Endothelial cell of umbilical vein (primary cell): ENCODE measurements at regions not wholly inside any gene's neighbourhood (a gene's known extent, or its start where the extent isn't known, plus 50 kb on each side); places are given as distances from the start of the nearest gene placed in this dataset.

Source experiments
- BruUV-seq: library from RNA; stranded (reverse); fragments of 400-500 nt; replicated peaks from 2 replicates; lab custom pipeline; 2021; lab: Mats Ljungman, UMichigan
- CTCF ChIA-PET: fragments of 300-600, 350-600 bp; sonication (Branson Sonifier 250); formaldehyde crosslinking; loops from one replicate; lab custom pipeline; 2021; ENCODE audit warnings: antibody characterized with exemption, inconsistent platforms; lab: Charles Lee
- POLR2A ChIA-PET: fragments of 300-600, 350-600 bp; sonication (Branson Sonifier 250); formaldehyde crosslinking; loops from one replicate; lab custom pipeline; 2021; ENCODE audit warnings: antibody characterized with exemption, inconsistent platforms; lab: Charles Lee
- DNase-seq: peaks from one replicate; pipeline ENCODE4 v3.0.0-alpha.2; 2011; ENCODE audit warnings: low read depth, low spot score
- FAIRE-seq: peaks from 2 replicates; lab custom pipeline; 2011; peaks lifted over from hg19 to GRCh38; lab: Jason Lieb, UNC
- H2AFZ ChIP-seq: 2 replicates; pipeline ENCODE4 v1.6.0; 2012; ENCODE audit warnings: low read depth, low read length, control low read depth, inconsistent platforms
- H3K27ac ChIP-seq: 2 replicates; pipeline ENCODE4 v1.5.1; 2011; ENCODE audit warnings: low read depth, mild to moderate bottlenecking, control low read depth, low read length, moderate library complexity; ENCODE audit not compliant: insufficient read depth
- H3K27me3 ChIP-seq, 2 experiments: 2 replicates each; pipeline versions ENCODE4 v1.6.0 to v1.6.1; 2011; ENCODE audit warnings: low read length in 2 of 2, mixed read lengths in 1 of 2; ENCODE audit not compliant: control insufficient read depth in 2 of 2, insufficient read depth in 2 of 2
- H3K36me3 ChIP-seq, 2 experiments: 2 replicates in 1 of 2; 3 replicates in 1 of 2; pipeline ENCODE4 v1.5.1; 2011; ENCODE audit warnings: low read length in 2 of 2, mild to moderate bottlenecking in 1 of 2, moderate library complexity in 1 of 2; ENCODE audit not compliant: control insufficient read depth in 2 of 2, insufficient read depth in 2 of 2; ENCODE audit errors: extremely low read depth in 1 of 2
- H3K4me1 ChIP-seq: 3 replicates; pipeline ENCODE4 v1.5.1; 2011; ENCODE audit warnings: mild to moderate bottlenecking, low read length; ENCODE audit not compliant: control insufficient read depth, insufficient read depth; ENCODE audit errors: extremely low read depth
- H3K4me2 ChIP-seq: 2 replicates; pipeline ENCODE4 v1.6.1; 2011; ENCODE audit warnings: low read length, control low read depth, mixed read lengths; ENCODE audit not compliant: insufficient read depth
- H3K4me3 ChIP-seq, 3 experiments: fragments of 200-600 bp in 1 of 3; sonication (generic), shearing (Covaris generic) in 1 of 3; replicated peaks in 1 of 3; 2 replicates each; pipeline ENCODE4 v1.5.1; 2011 to 2016; ENCODE audit warnings: control low read depth in 3 of 3, low read length in 3 of 3, mild to moderate bottlenecking in 2 of 3, inconsistent platforms in 1 of 3, low read depth in 1 of 3, moderate library complexity in 1 of 3; ENCODE audit not compliant: insufficient read depth in 1 of 3
- H3K79me2 ChIP-seq: 2 replicates; pipeline ENCODE4 v1.6.0; 2012; ENCODE audit warnings: low read length, inconsistent platforms; ENCODE audit not compliant: control insufficient read depth, insufficient read depth
- H3K9ac ChIP-seq: replicated peaks from 2 replicates; pipeline ENCODE3; 2011; ENCODE audit warnings: low read length, control low read depth; ENCODE audit not compliant: insufficient read depth; ENCODE audit errors: extremely low read depth
- H3K9me1 ChIP-seq: replicated peaks from 3 replicates; pipeline ENCODE4 v1.6.0; 2011; ENCODE audit warnings: mild to moderate bottlenecking, low read length; ENCODE audit not compliant: control insufficient read depth, insufficient read depth; ENCODE audit errors: extremely low read depth
- H3K9me3 ChIP-seq: replicated peaks from 2 replicates; pipeline ENCODE4 v1.5.1; 2012; ENCODE audit warnings: low read length, inconsistent platforms; ENCODE audit not compliant: control insufficient read depth, insufficient read depth
- H4K20me1 ChIP-seq: replicated peaks from 2 replicates; pipeline ENCODE3; 2011; ENCODE audit warnings: mild to moderate bottlenecking, low read length; ENCODE audit not compliant: control insufficient read depth, insufficient read depth; ENCODE audit errors: extremely low read depth
- EZH2 ChIP-seq: IDR thresholded peaks from 2 replicates; pipeline ENCODE4 v1.6.1; 2012; ENCODE audit warnings: borderline replicate concordance, low read depth, mild to moderate bottlenecking, moderate library complexity, low read length, inconsistent platforms; ENCODE audit not compliant: severe bottlenecking
- FOS ChIP-seq: IDR thresholded peaks from 2 replicates; pipeline ENCODE4 v1.6.1; 2011; ENCODE audit warnings: mild to moderate bottlenecking, low read length, moderate library complexity, borderline replicate concordance; ENCODE audit not compliant: insufficient read depth
- GATA2 ChIP-seq: IDR thresholded peaks from 2 replicates; pipeline ENCODE4 v1.7.0; 2011; ENCODE audit warnings: low read depth, mild to moderate bottlenecking, moderate library complexity, mixed read lengths, low read length; ENCODE audit not compliant: insufficient read length, insufficient read depth
- JUN ChIP-seq: IDR thresholded peaks from 2 replicates; pipeline ENCODE4 v1.6.1; 2011; ENCODE audit warnings: borderline replicate concordance, low read depth; ENCODE audit not compliant: insufficient read length, insufficient read depth
- MYC ChIP-seq: IDR thresholded peaks from one replicate; pipeline ENCODE4 v1.6.1; 2011; ENCODE audit warnings: mild to moderate bottlenecking, low read depth, low read length
- POLR2A ChIP-seq: IDR thresholded peaks from 2 replicates; pipeline ENCODE4 v1.6.1; 2012; ENCODE audit warnings: low read depth, mild to moderate bottlenecking, control low read depth, low read length
- POLR2AphosphoS5 ChIP-seq: IDR thresholded peaks from 2 replicates; pipeline ENCODE4 v1.6.1; 2012; ENCODE audit warnings: low read depth, mild to moderate bottlenecking, control low read depth, low read length, moderate library complexity; ENCODE audit not compliant: insufficient read depth
- dilution Hi-C: fragments of 300-500 bp; cut with MboI; formaldehyde crosslinking; loops from one replicate; pipeline ENCODE4 v1.15.0; 2019; ENCODE audit warnings: low sequenced_read_pairs; ENCODE audit not compliant: extremely low pct_ligation_motif_present
- intact Hi-C: fragments of 100-400 bp; cut with micrococcal nuclease; formaldehyde crosslinking; loops from one replicate; pipeline ENCODE4 v1.10.0; 2022
- TF ChIP-seq, protein P1 (sequence below): IDR thresholded peaks from 2 replicates; pipeline ENCODE4 v1.6.1; 2011; ENCODE audit not compliant: insufficient read depth, insufficient read length
- TF ChIP-seq, protein P2 (sequence below), 2 donors: IDR thresholded peaks; 1 replicate in 1 of 2; 2 replicates in 1 of 2; pipeline ENCODE4 v1.5.1; 2011; ENCODE audit warnings: low read length in 2 of 2, mild to moderate bottlenecking in 2 of 2, moderate library complexity in 2 of 2, control low read depth in 1 of 2, inconsistent platforms in 1 of 2, low read depth in 1 of 2; ENCODE audit not compliant: insufficient read depth in 1 of 2; ENCODE audit errors: extremely low read depth in 1 of 2

DNA sequence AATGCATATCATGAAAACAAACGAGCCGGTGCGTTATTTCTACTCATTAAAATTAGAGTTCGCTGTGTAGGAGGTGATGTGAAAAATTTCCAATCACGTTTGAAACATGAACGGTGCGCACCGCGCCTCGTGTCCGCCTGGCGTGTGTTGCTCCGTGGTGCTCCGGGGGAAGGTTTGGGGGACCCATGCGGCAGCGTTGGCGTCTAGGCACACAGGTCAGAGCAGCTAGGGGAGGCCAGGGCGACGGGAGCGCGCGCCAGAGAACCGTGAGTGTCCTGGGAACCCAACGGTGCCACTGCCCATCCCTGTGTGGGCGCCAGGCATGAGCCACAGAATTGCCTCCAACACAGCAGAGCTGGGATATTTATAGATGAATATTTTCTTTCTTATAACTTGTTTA is 70.6 kb upstream of the ADARB2 start:
- TF ChIP-seq MYC, result no peak
- Histone ChIP-seq H3K4me1 (no peaks in the 10 kb centered on the region), H2AFZ (no peak overlapping the region), H3K27ac (no peak overlapping the region), H3K27me3 (no peaks in the 10 kb centered on the region), H3K4me2 (no peak overlapping the region), H3K4me3 (no peak overlapping the region), H3K79me2 (no peaks in the 10 kb centered on the region), H3K9me1 (no peaks in the 10 kb centered on the region), H3K36me3 (no peaks in the 10 kb centered on the region), H4K20me1 (no peaks in the 10 kb centered on the region), H3K9ac (no peak overlapping the region), H3K9me3 (peaks cover 11% of the 10 kb centered on the region)
- ChIA-PET POLR2A (no interaction called here), CTCF (no interaction called here)
- intact Hi-C loops, result no loop called here
- dilution Hi-C loops, result no loop called here
- DNase-seq, result no peak
- no peak for FAIRE-seq
- no TSS peak for BruUV-seq

DNA sequence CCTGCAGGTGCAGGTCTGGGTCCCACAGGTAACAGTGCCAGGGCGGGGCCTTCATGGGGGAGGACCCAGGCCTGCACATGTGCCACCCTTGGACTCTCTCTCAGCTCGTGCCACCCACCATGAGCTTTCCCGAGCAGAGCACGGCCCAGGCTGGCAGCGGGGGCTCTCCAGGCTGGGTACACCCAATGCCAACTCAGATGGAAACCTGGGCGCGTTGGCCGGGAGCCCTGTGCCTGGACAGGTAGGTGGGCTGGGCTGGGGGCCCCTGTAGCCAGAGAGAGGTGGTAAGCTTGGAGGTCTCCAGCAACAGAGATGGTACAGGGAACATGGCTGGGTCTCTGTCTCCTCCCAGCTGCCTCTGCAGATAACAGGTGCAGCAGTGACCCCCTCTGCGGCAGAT is 69.9 kb upstream of the ADARB2 start:
- ChIA-PET CTCF (no interaction called here), POLR2A (no interaction called here)
- dilution Hi-C loops, result no loop called here
- no TSS peak for BruUV-seq
- Histone ChIP-seq H3K27me3 (no peaks in the 10 kb centered on the region), H3K9me1 (no peaks in the 10 kb centered on the region), H2AFZ (no peak overlapping the region), H4K20me1 (no peaks in the 10 kb centered on the region), H3K36me3 (no peaks in the 10 kb centered on the region), H3K4me1 (no peaks in the 10 kb centered on the region), H3K4me3 (no peak overlapping the region), H3K9ac (no peak overlapping the region), H3K4me2 (no peak overlapping the region), H3K27ac (no peak overlapping the region), H3K9me3 (peaks cover 11% of the 10 kb centered on the region), H3K79me2 (no peaks in the 10 kb centered on the region)
- DNase-seq (no peak), FAIRE-seq (no peak)
- TF ChIP-seq FOS (no peak), POLR2AphosphoS5 (no peak), EZH2 (no peak), GATA2 (no peak), JUN (no peak), POLR2A (no peak), MYC (no peak)
- TF ChIP-seq, protein P1, sequence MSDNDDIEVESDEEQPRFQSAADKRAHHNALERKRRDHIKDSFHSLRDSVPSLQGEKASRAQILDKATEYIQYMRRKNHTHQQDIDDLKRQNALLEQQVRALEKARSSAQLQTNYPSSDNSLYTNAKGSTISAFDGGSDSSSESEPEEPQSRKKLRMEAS, result no peak
- TF ChIP-seq, protein P2, sequence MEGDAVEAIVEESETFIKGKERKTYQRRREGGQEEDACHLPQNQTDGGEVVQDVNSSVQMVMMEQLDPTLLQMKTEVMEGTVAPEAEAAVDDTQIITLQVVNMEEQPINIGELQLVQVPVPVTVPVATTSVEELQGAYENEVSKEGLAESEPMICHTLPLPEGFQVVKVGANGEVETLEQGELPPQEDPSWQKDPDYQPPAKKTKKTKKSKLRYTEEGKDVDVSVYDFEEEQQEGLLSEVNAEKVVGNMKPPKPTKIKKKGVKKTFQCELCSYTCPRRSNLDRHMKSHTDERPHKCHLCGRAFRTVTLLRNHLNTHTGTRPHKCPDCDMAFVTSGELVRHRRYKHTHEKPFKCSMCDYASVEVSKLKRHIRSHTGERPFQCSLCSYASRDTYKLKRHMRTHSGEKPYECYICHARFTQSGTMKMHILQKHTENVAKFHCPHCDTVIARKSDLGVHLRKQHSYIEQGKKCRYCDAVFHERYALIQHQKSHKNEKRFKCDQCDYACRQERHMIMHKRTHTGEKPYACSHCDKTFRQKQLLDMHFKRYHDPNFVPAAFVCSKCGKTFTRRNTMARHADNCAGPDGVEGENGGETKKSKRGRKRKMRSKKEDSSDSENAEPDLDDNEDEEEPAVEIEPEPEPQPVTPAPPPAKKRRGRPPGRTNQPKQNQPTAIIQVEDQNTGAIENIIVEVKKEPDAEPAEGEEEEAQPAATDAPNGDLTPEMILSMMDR (IDR thresholded peaks at IDR 0.05; ENCODE audit: extremely low read depth in 1 of 2, insufficient read depth in 1 of 2, low read depth in 1 of 2, low read length in 2 of 2), result no peak
- intact Hi-C loops, result no loop called here
